ENCODE measurements at regions not wholly inside any gene's neighbourhood (a gene's known extent, or its start where the extent isn't known, plus 50 kb on each side); places are given as distances from the start of the nearest gene placed in this dataset.

GRCh38 chr1:199688774-199689173 lies 338.7 kb upstream of the NR5A2 start:
- TF ChIP-seq CTCF (IDR thresholded peaks at IDR 0.05): no peak
- no peak for TF ChIP-seq POLR2A (IDR thresholded peaks at IDR 0.05)

Measured in thyroid gland (tissue), 4 donors.